ENCODE measurements at regions not wholly inside any gene's neighbourhood (a gene's known extent, or its start where the extent isn't known, plus 50 kb on each side); places are given as distances from the start of the nearest gene placed in this dataset.
"Not testable (repeated sequence)": the region's sequence is repeated elsewhere in the genome, so short reads cannot be mapped to it uniquely, and the experiment has no call there.

DNA sequence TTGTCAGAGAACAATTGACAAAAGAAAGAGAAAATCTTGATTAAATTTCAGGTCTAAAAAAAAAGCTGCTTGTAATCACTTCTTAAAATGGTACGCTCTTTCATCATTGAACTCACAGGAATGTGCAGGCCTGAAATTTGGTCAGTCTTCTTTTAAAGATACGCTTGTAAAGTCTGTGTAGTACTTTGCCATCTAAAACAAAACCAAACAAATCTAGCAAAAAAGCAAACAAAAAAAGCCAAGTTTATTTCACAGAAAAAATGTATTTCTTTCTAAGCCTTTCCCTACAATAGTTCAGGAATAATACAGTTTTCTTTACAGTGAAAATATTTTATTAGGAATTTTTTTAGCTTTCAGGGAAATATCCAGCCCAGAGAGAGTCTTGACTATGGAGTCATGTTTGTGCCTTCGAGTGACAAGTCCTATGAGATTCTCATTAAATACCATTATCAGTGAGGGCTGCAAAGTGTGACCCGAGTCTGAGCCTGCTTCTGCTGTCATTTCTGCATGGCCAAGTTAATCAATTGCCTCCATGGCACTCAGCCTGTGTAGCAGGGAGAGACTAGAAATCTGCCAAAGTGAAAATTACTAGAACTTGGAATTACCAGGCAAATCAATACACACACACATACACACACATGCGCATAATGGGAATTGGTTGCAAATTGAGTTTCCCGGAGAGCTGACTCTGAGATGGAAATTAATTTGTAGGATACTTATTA lies 172.6 kb downstream of the OTUD1 start:
- Mint-ChIP-seq H3K9me3 (no peaks in the 10 kb centered on the region), H3K27me3 (ENCODE audit: low read depth) (no peaks in the 10 kb centered on the region), H3K4me1 (ENCODE audit: low read depth) (no peaks in the 10 kb centered on the region), H3K27ac (no peak overlapping the region), H3K4me3 (ENCODE audit: low read depth) (no peak overlapping the region), H3K36me3 (ENCODE audit: low read depth) (no peaks in the 10 kb centered on the region)
- intact Hi-C loops (cut with micrococcal nuclease), result no loop called here
- no peak for DNase-seq (ENCODE audit: low spot score)

DNA sequence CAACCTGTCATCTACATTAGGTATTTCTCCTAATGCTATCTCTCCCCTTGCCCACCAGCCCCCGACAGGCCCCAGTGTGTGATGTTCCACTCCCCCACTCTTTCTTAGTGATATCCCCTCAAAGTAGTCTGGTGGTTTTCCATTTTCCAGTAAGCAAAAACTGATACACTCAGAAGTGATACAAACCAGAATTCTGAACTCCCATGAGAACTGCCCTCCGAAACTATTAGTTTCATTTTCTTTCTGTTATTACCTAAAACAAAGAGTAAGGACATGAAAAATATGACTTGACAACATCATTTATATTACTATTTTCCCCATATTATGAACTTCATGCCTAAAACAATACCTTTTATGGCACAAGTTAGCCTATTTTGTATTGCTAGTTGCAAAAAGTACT lies 175.0 kb downstream of the OTUD1 start:
- Mint-ChIP-seq H3K27ac (no peak overlapping the region), H3K4me1 (ENCODE audit: low read depth) (no peaks in the 10 kb centered on the region), H3K9me3 (no peaks in the 10 kb centered on the region), H3K4me3 (ENCODE audit: low read depth) (no peak overlapping the region), H3K36me3 (ENCODE audit: low read depth) (no peaks in the 10 kb centered on the region), H3K27me3 (ENCODE audit: low read depth) (no peaks in the 10 kb centered on the region)
- intact Hi-C loops (cut with micrococcal nuclease), result no loop called here
- no peak for DNase-seq (ENCODE audit: low spot score)

DNA sequence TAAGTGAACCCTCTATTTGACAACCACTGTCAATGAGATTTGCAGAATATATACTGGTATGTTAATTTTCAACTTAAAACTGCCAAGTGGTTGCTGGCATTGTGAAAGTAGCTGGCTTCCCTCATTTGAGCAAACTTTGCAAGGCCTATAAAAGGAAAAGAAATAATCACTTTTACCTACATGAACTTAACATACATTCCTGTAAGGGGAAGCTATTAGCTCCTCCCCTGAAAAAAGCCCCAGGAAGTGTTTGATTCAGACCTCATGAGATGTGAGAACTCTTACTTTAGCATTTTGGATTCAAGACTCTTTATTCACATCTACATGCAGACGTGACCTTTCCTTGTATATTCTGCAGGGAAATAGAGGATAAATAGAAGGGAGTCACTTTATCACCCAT lies 175.6 kb downstream of the OTUD1 start:
- intact Hi-C loops (cut with micrococcal nuclease), result no loop called here
- Mint-ChIP-seq H3K36me3 (ENCODE audit: low read depth) (no peaks in the 10 kb centered on the region), H3K4me3 (ENCODE audit: low read depth) (no peak overlapping the region), H3K9me3 (no peaks in the 10 kb centered on the region), H3K27me3 (ENCODE audit: low read depth) (no peaks in the 10 kb centered on the region), H3K27ac (no peak overlapping the region), H3K4me1 (ENCODE audit: low read depth) (no peaks in the 10 kb centered on the region)
- DNase-seq (ENCODE audit: low spot score), result no peak

DNA sequence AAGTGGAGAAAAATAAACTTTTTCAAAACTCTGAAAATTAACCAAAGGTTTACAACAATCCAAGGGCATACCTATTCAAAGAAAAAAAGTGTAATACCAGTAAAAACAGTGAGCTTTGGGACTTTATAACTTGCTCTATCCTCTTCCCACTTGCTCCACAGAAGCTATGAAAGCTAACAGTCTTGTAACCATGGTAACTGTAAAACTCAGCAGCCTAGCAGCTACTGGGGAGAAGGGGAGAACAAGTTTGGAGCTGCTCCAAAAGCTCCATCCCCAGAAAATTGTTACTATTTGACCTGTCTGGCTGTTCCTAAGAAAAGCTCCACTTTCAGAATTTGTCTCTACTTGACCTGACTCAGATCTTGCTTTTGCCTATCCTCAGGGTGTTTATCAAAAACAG lies 191.5 kb downstream of the OTUD1 start:
- Mint-ChIP-seq H3K27ac (no peak overlapping the region), H3K4me1 (ENCODE audit: low read depth) (no peaks in the 10 kb centered on the region), H3K9me3 (no peaks in the 10 kb centered on the region), H3K36me3 (ENCODE audit: low read depth) (no peaks in the 10 kb centered on the region), H3K4me3 (ENCODE audit: low read depth) (no peak overlapping the region), H3K27me3 (ENCODE audit: low read depth) (no peaks in the 10 kb centered on the region)
- DNase-seq (ENCODE audit: low spot score), result no peak
- intact Hi-C loops (cut with micrococcal nuclease), result no loop called here

DNA sequence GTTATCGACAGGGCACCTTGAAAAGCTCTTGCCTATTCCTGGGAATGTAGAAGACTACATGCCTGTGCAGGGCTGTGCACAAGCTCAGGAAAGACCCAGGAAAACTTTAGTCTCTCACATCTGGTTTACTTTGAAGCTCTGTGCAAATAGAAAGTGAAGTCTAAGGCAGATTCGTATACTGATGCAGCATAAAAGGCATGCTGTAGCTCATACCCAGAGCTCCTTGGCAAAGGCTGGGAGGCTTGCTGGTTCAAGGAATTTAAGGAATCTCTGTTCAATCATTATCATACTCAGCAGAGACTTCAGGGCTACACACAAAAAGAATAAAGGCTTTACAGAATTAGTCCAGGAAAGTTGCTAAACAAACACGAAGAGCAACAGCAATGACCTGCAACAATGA lies 192.0 kb downstream of the OTUD1 start:
- intact Hi-C loops (cut with micrococcal nuclease), result no loop called here
- no peak for DNase-seq (ENCODE audit: low spot score)
- Mint-ChIP-seq H3K9me3 (no peaks in the 10 kb centered on the region), H3K36me3 (ENCODE audit: low read depth) (no peaks in the 10 kb centered on the region), H3K4me3 (ENCODE audit: low read depth) (no peak overlapping the region), H3K27me3 (ENCODE audit: low read depth) (no peaks in the 10 kb centered on the region), H3K4me1 (ENCODE audit: low read depth) (no peaks in the 10 kb centered on the region), H3K27ac (no peak overlapping the region)

DNA sequence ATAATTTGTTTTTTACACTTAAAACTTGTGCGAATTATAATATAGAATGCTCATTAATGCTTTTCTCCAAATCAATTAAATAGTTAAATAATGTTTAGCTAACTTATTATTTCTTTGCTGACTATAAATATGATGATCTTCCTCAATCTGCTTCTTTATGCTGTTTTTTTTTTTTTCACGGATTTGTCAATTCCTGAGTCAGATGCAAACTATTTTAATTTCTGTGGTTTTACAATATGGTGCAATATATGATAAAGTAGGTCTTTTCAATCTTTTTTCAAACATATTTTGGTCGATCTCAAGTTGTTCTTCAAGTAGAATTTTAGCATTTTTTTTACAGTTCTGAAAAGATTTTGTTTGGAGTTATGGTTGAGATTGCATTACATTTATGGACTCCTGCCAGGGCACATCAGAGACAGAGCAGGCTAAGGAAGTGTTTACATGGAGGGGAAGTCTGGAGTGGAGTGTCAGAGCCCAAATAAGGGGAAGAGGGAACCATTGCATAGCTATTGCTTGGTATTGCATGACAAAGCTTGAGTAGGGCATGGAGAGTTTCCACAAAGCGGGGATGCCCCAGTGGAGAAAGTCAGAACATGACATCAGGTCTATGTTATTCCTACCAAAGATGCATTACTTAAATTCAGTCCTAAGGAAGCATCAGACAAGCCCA lies 204.4 kb downstream of the OTUD1 start:
- intact Hi-C loops (cut with micrococcal nuclease), result no loop called here
- peaks cover 3% of the 10 kb centered on the region for H3K27me3 Mint-ChIP-seq (ENCODE audit: low read depth)
- no peaks in the 10 kb centered on the region for H3K4me1 Mint-ChIP-seq (ENCODE audit: low read depth)
- no peaks in the 10 kb centered on the region for H3K36me3 Mint-ChIP-seq (ENCODE audit: low read depth)
- DNase-seq (ENCODE audit: low spot score), result no peak
- no peaks in the 10 kb centered on the region for H3K9me3 Mint-ChIP-seq
- H3K27ac Mint-ChIP-seq, result no peak overlapping the region
- H3K4me3 Mint-ChIP-seq (ENCODE audit: low read depth), result no peak overlapping the region

DNA sequence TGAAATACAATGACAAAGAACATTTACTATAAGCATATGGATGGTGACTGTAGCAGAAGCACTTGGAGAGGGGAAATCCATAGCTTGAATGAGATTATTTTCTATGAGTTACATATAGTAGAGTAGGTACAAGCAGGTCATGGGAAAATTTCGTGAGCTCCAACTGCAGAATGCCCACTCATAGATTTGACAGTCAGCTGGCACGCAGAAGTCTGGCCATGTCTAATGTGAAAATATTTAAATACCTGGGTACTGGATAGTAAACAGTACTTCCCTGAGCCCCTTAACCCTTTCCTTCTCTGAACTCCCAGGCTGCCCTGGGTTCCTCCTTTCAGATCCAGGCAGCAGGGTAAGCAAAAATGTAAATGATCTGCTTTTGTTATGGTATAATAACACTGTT lies 209.7 kb downstream of the OTUD1 start:
- Mint-ChIP-seq H3K9me3 (no peaks in the 10 kb centered on the region), H3K4me1 (ENCODE audit: low read depth) (no peaks in the 10 kb centered on the region), H3K27ac (no peak overlapping the region), H3K36me3 (ENCODE audit: low read depth) (no peaks in the 10 kb centered on the region), H3K27me3 (ENCODE audit: low read depth) (peaks cover 3% of the 10 kb centered on the region), H3K4me3 (ENCODE audit: low read depth) (no peak overlapping the region)
- intact Hi-C loops (cut with micrococcal nuclease), result no loop called here
- no peak for DNase-seq (ENCODE audit: low spot score)

DNA sequence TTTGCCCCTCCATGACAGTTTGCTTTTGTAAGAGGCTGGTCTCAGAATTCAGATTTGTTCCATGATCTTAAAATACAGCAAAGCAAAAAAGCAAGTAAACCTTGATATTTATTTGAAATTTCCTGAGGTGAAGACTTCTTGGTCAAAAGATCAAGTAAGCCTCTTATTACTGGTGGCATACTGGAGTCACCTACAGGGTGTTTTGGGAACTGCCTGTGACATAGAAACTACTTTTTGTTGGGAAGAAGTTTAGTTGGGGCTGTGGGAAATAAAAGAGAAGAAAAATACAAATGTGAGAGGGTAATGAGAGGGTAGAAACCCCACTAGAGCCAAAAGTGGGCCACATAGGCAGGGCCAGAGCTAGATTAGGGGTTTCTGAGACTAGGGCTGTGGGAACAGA lies 217.9 kb downstream of the OTUD1 start:
- H3K9me3 Mint-ChIP-seq, result no peaks in the 10 kb centered on the region
- H3K4me3 Mint-ChIP-seq (ENCODE audit: low read depth), result no peak overlapping the region
- no peaks in the 10 kb centered on the region for H3K27me3 Mint-ChIP-seq (ENCODE audit: low read depth)
- no peaks in the 10 kb centered on the region for H3K4me1 Mint-ChIP-seq (ENCODE audit: low read depth)
- H3K27ac Mint-ChIP-seq, result no peak overlapping the region
- DNase-seq (ENCODE audit: low spot score), result no peak
- H3K36me3 Mint-ChIP-seq (ENCODE audit: low read depth), result no peaks in the 10 kb centered on the region
- intact Hi-C loops (cut with micrococcal nuclease), result loop anchor here (1.0 kb wide), 2 partner anchors 140 to 341 kb away; no protein-coding TSS in a partner anchor

DNA sequence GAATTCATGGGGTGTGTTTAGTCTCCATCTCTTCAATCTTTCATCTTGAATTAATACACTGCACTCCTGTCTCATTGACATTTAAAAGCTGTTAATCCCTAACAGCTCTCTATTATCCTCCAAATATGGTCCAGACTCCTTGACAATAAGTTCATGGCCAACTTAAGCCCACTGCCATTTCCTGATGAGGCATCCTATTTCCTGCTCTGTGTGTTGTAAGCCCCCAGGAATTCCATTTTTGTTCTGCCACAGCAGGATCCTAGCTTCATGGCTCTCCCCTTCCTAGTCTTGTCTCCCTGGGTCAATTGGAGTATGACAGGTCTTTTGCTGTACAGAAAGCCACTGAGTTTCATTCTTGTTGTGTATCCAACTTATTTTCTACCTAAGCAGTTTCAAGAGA lies 218.8 kb downstream of the OTUD1 start:
- DNase-seq (ENCODE audit: low spot score), result no peak
- intact Hi-C loops (cut with micrococcal nuclease), result no loop called here
- H3K27ac Mint-ChIP-seq, result no peak overlapping the region
- no peaks in the 10 kb centered on the region for H3K4me1 Mint-ChIP-seq (ENCODE audit: low read depth)
- H3K36me3 Mint-ChIP-seq (ENCODE audit: low read depth), result no peaks in the 10 kb centered on the region
- H3K9me3 Mint-ChIP-seq, result no peaks in the 10 kb centered on the region
- no peak overlapping the region for H3K4me3 Mint-ChIP-seq (ENCODE audit: low read depth)
- no peaks in the 10 kb centered on the region for H3K27me3 Mint-ChIP-seq (ENCODE audit: low read depth)

DNA sequence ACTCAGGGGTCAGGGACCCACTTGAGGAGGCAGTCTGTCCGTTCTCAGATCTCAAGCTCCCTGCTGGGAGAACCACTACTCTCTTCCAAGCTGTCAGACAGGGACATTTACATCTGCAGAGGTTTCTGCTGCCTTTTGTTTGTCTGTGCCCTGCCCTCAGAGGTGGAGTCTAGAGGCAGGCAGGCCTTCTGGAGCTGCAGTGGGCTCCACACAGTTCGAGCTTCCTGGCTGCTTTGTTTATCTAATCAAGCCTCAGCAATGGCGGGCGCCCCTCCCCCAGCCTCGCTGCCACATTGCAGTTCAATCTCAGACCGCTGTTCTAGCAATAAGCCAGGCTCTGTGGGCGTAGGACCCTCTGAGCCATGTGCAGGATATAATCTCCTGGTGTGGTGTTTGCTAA lies 233.0 kb downstream of the OTUD1 start:
- not testable (repeated sequence) for H3K4me3 Mint-ChIP-seq (ENCODE audit: low read depth); DNase-seq (ENCODE audit: low spot score)

DNA sequence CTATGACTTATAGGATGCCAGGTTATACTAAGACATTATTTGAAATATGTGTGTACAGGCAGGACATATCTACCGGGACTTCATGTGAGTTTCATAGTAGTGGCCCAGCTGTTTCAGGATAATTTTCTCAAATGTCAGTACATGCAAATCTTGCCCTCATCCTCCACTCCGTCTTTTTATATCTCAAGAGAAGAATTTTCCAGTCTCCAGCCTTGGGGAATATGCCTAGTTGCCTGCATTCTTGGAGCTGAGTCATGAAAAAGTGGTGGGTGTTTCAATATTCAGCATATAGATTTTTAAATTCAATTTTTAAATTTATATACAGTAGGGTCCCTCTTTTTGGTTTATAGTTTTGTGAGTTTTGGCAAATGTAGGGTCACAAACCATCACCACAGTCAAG lies 236.7 kb downstream of the OTUD1 start:
- no peaks in the 10 kb centered on the region for H3K4me1 Mint-ChIP-seq (ENCODE audit: low read depth)
- no peak overlapping the region for H3K4me3 Mint-ChIP-seq (ENCODE audit: low read depth)
- peaks cover 3% of the 10 kb centered on the region for H3K27me3 Mint-ChIP-seq (ENCODE audit: low read depth)
- H3K9me3 Mint-ChIP-seq, result no peaks in the 10 kb centered on the region
- no peak for DNase-seq (ENCODE audit: low spot score)
- no peaks in the 10 kb centered on the region for H3K36me3 Mint-ChIP-seq (ENCODE audit: low read depth)
- H3K27ac Mint-ChIP-seq, result no peak overlapping the region
- intact Hi-C loops (cut with micrococcal nuclease), result no loop called here

More for the DNA sequence above, 233.0 kb downstream of the OTUD1 start:
- H3K27me3 Mint-ChIP-seq (ENCODE audit: low read depth); intact Hi-C loops (cut with micrococcal nuclease); H3K27ac Mint-ChIP-seq; H3K9me3 Mint-ChIP-seq; H3K36me3 Mint-ChIP-seq (ENCODE audit: low read depth); H3K4me1 Mint-ChIP-seq (ENCODE audit: low read depth): not testable (repeated sequence)

DNA sequence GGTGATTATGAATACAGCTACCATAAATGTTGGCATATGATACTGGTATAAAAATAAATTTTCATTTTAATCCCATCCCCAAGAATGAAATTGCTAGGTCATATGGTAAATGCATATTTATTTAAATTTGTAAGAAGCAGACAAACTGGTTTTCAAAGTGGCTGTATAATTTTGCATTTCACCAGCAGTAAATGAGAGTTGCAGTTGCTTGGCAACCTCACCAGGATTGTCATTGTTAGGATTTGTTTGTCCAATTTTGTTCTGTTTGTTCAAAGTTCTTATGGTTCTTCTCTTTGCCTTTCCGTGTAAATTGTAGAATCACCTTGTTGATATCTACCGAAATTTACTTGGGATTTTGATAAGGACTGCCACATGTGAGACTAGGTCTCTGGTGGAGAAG lies 237.4 kb downstream of the OTUD1 start:
- no peaks in the 10 kb centered on the region for H3K9me3 Mint-ChIP-seq
- no peaks in the 10 kb centered on the region for H3K36me3 Mint-ChIP-seq (ENCODE audit: low read depth)
- no peak overlapping the region for H3K4me3 Mint-ChIP-seq (ENCODE audit: low read depth)
- DNase-seq (ENCODE audit: low spot score), result no peak
- H3K27ac Mint-ChIP-seq, result no peak overlapping the region
- H3K27me3 Mint-ChIP-seq (ENCODE audit: low read depth), result peaks cover 3% of the 10 kb centered on the region
- intact Hi-C loops (cut with micrococcal nuclease), result no loop called here
- H3K4me1 Mint-ChIP-seq (ENCODE audit: low read depth), result no peaks in the 10 kb centered on the region

DNA sequence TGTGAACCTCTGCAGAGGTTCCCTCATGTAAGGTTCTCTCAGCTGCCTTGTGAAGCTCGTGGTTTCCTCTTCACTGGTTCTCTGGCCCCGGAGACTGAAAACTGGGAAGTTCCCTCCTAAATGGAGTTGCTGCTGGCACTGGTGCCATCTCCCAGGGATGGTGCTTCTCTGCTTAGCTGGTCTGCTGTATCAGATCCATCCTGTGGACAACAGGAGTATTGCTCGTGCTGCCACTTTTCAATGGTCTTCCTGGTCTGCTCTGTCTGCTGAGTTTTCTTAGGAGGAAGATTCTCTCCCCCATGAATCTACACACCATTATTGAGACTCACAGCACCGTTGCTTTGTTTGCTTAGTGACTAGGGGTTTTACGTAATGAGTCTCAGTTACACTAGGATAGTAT lies 247.8 kb downstream of the OTUD1 start:
- peaks cover 9% of the 10 kb centered on the region for H3K27me3 Mint-ChIP-seq (ENCODE audit: low read depth)
- no peak overlapping the region for H3K4me3 Mint-ChIP-seq (ENCODE audit: low read depth)
- H3K27ac Mint-ChIP-seq, result no peak overlapping the region
- no peak for DNase-seq (ENCODE audit: low spot score)
- H3K9me3 Mint-ChIP-seq, result no peaks in the 10 kb centered on the region
- H3K36me3 Mint-ChIP-seq (ENCODE audit: low read depth), result no peaks in the 10 kb centered on the region
- no peaks in the 10 kb centered on the region for H3K4me1 Mint-ChIP-seq (ENCODE audit: low read depth)
- intact Hi-C loops (cut with micrococcal nuclease), result no loop called here
